HEK293T (cell line): ENCODE measurements at regions not wholly inside any gene's neighbourhood (a gene's known extent, or its start where the extent isn't known, plus 50 kb on each side); places are given as distances from the start of the nearest gene placed in this dataset.
A peak's percentile ranks its signal among the peaks of the same experiment; 100 is the strongest.

Experiments
- CTCF ChIA-PET: fragments of 350-600 bp; formaldehyde crosslinking; extraction: SDS; loops from one replicate; lab custom pipeline; 2021; ENCODE audit warnings: antibody characterized with exemption, inconsistent platforms; lab: Yijun Ruan, JAX
- POLR2A ChIA-PET: fragments of 350-600 bp; formaldehyde crosslinking; extraction: SDS; loops from one replicate; lab custom pipeline; 2020; ENCODE audit warnings: antibody characterized with exemption, inconsistent platforms; lab: Yijun Ruan, JAX
- DNase-seq: peaks from one replicate; pipeline ENCODE4 v3.0.0; 2012; ENCODE audit warnings: mixed read lengths; ENCODE audit errors: extremely low spot score
- ARNT ChIP-seq: fragments of 450-650 bp; IDR thresholded peaks from 2 replicates; pipeline ENCODE4 v1.6.1; 2017; ENCODE audit warnings: mild to moderate bottlenecking
- BHLHE40 ChIP-seq: fragments of 450-650 bp; IDR thresholded peaks from 2 replicates; pipeline ENCODE4 v1.6.1; 2016; ENCODE audit warnings: mild to moderate bottlenecking, moderate library complexity, borderline replicate concordance
- CTBP1 ChIP-seq: fragments of 450-650 bp; IDR thresholded peaks from 2 replicates; pipeline ENCODE4 v1.6.1; 2016; ENCODE audit warnings: borderline replicate concordance
- ELF4 ChIP-seq: fragments of 450-650 bp; IDR thresholded peaks from 2 replicates; pipeline ENCODE4 v1.6.1; 2017; ENCODE audit warnings: antibody characterized with exemption
- FOXA1 ChIP-seq: fragments of 450-650 bp; IDR thresholded peaks from 2 replicates; pipeline ENCODE4 v1.6.1; 2016; ENCODE audit warnings: mild to moderate bottlenecking
- FOXK2 ChIP-seq: fragments of 450-650 bp; IDR thresholded peaks from 2 replicates; pipeline ENCODE4 v1.6.1; 2016; ENCODE audit warnings: mild to moderate bottlenecking
- FOXM1 ChIP-seq: fragments of 450-650 bp; IDR thresholded peaks from 2 replicates; pipeline ENCODE4 v1.6.1; 2017; ENCODE audit warnings: mild to moderate bottlenecking, borderline replicate concordance
- HDGF ChIP-seq: fragments of 450-650 bp; IDR thresholded peaks from 2 replicates; pipeline ENCODE4 v1.6.1; 2017; ENCODE audit warnings: antibody characterized with exemption, borderline replicate concordance
- L3MBTL2 ChIP-seq: fragments of 450-650 bp; conservative IDR thresholded peaks from 2 replicates; pipeline ENCODE4 v1.6.1; 2016; ENCODE audit warnings: mild to moderate bottlenecking
- LEF1 ChIP-seq: fragments of 450-650 bp; IDR thresholded peaks from 2 replicates; pipeline ENCODE4 v1.6.1; 2017; ENCODE audit warnings: mild to moderate bottlenecking, borderline replicate concordance
- NFRKB ChIP-seq: fragments of 450-650 bp; IDR thresholded peaks from 2 replicates; pipeline ENCODE4 v1.6.1; 2016; ENCODE audit warnings: mild to moderate bottlenecking, moderate library complexity
- SP1 ChIP-seq: fragments of 450-650 bp; IDR thresholded peaks from 2 replicates; pipeline ENCODE4 v1.6.1; 2017
- SUZ12 ChIP-seq: fragments of 450-650 bp; IDR thresholded peaks from 2 replicates; pipeline ENCODE4 v1.6.1; 2016; ENCODE audit warnings: mild to moderate bottlenecking
- TARDBP ChIP-seq: fragments of 450-650 bp; IDR thresholded peaks from 2 replicates; pipeline ENCODE4 v1.6.1; 2016
- ZNF384 ChIP-seq: fragments of 450-650 bp; IDR thresholded peaks from 2 replicates; pipeline ENCODE4 v1.6.1; 2016
- TF ChIP-seq, protein P1 (sequence below): fragments of 450-650 bp; IDR thresholded peaks from 2 replicates; pipeline ENCODE4 v1.6.1; 2016

DNA sequence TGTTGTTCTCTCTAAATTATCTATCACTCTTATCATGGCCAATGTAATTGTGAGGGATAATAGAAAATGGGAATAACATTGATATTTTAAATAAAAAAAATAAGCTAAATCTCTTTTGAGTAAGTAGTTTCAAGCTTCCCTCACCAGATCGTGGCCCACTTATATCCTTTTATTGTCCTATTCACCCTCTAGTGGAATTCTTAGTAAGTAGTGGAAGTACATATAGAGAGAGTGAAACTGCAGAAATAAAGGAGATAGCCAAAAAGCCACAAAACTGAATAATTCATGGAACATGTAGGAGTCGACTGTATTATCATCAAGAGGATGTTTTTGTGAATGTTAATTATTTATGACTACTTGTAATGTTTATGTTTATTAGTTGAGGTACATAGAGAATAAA is 66.1 kb upstream of the DTNA start:
- ChIA-PET CTCF (interaction anchor here (0.6 to 1.0 kb wide), 2 partner anchors 18 to 66 kb away, joined by 3 to 6 read pairs; partner anchors contain the start of gene DTNA), POLR2A (no interaction called here)
- DNase-seq, result no peak
- no peak for TF ChIP-seq L3MBTL2
- no peak for TF ChIP-seq BHLHE40
- no peak for TF ChIP-seq CTBP1
- no peak for TF ChIP-seq ELF4
- TF ChIP-seq SP1, result no peak
- no peak for TF ChIP-seq FOXM1
- TF ChIP-seq ZNF384, result no peak
- no peak for TF ChIP-seq FOXK2
- TF ChIP-seq HDGF, result no peak
- no peak for TF ChIP-seq NFRKB
- TF ChIP-seq ARNT, result no peak
- TF ChIP-seq FOXA1, result no peak
- no peak for TF ChIP-seq LEF1
- TF ChIP-seq SUZ12, result no peak
- no peak for TF ChIP-seq TARDBP
- TF ChIP-seq, protein P1, sequence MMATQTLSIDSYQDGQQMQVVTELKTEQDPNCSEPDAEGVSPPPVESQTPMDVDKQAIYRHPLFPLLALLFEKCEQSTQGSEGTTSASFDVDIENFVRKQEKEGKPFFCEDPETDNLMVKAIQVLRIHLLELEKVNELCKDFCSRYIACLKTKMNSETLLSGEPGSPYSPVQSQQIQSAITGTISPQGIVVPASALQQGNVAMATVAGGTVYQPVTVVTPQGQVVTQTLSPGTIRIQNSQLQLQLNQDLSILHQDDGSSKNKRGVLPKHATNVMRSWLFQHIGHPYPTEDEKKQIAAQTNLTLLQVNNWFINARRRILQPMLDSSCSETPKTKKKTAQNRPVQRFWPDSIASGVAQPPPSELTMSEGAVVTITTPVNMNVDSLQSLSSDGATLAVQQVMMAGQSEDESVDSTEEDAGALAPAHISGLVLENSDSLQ, result no peak

DNA sequence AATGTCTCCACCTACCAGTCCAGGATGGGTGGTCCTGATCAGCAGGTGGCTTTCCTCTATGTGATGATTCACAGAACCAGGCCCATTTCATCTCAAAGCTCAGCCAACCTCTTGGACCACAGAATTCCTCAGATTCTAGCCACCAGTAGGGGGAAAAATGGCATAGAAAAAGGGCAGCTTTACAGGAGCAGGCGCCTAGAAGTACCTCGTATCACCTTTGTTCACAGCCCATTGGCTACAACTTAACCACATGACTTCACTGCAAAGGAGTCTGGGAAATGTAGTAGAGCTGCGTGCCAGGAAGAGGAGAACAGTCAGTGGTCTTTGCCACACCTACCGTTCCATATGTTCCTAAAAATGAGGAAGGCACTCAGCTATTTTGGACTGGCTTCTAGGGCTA is 62.8 kb upstream of the DTNA start:
- POLR2A ChIA-PET, result no interaction called here
- peak; percentile 75 for DNase-seq
- CTCF ChIA-PET, result interaction anchor here (0.8 to 4.0 kb wide), 2 partner anchors 12 to 14 kb away, joined by 3 to 20 read pairs; no protein-coding TSS in a partner anchor
- TF ChIP-seq TARDBP (no peak), ELF4 (no peak), FOXA1 (no peak)

DNA sequence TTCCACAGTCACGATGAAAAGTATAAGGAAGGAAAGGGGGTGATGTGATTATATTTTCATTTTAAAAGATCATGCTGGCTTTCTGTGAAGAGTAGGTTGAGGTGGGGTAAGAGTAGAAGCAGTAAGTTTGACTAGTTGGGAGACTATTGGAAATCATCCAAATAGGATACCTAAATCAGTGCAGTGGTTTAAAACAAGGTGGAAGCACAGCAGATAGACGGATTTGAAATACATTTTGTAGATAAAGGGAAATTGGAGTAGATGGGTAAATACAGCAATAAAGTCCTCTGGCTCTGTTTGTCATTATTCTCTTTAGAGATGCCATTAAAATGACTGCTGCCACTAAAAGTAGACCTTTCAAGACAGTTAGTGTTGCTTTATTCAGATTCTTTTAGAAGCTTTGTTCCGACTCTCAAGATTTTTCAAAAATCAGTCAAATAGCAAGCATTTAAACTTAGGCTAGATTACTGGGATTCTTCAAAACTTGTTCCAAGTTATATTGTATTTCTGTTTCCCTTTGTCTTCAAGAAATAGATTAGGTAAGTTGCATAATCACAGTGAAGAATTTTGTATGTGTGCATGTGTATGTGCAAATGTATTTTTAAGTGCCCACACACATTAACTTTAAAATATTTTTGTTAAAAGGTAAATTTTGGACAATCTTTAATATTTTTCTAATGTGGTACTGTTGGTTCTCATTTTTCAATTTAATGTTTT is 61.7 kb upstream of the DTNA start:
- CTCF ChIA-PET, result interaction anchor here (4.0 to 5.2 kb wide), 2 partner anchors 13 kb away, joined by 20 to 49 read pairs; no protein-coding TSS in a partner anchor
- no peak for DNase-seq

DNA sequence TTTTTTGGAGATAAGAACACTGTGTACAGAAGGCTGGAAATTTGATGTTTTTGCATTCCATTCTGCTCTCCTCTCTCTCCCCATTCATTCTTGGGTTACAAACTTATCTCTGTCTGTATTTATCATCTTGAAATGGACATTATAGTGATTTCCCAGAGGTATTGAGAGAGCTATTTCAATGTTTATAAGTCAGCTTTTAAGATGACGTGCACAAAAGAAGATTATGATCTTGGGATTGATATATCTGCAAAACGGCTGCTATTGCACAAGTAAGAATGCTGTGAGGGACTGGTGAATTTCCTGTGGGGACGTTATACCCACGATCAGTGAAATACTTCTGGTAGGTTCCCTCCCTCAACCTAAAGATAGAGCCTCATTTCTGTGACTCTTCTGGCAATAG is 61.0 kb upstream of the DTNA start:
- CTCF ChIA-PET, result interaction anchor here (0.6 to 5.2 kb wide), 2 partner anchors 12 to 59 kb away, joined by 4 to 49 read pairs; no protein-coding TSS in a partner anchor
- TF ChIP-seq NFRKB (no peak), BHLHE40 (no peak), TARDBP (no peak), ZNF384 (no peak), CTBP1 (peak; percentile 55; the same call in 1 of the 2 replicates), HDGF (no peak)
- TF ChIP-seq, protein P1, result peak; percentile 25; the same call in 1 of the 2 replicates
- DNase-seq, result no peak
- POLR2A ChIA-PET, result no interaction called here

More for the DNA sequence above, 61.7 kb upstream of the DTNA start:
- TF ChIP-seq L3MBTL2, result no peak
- no peak for TF ChIP-seq FOXA1
- POLR2A ChIA-PET, result no interaction called here

DNA sequence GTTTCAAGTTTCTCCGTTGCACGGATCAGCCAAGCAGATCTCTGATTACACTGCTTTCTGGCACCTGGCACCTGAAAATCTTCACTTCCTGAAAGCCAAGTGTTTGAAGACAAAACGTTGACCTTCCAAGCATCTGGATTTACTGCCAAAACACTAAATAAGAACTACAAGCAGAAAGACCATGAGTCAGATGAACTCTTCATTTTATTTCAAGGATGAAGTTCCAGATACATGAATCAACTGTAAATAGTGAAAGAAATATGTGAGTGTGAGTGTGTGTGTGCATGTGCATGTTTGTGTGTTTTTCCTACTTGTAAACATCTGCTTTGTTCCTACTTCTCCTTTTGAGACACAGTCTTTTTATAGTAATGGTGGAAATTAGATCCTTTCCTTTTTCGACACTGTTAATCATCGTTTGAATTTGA is 60.0 kb upstream of the DTNA start:
- TF ChIP-seq ZNF384 (no peak), FOXM1 (no peak), FOXA1 (no peak), NFRKB (no peak), FOXK2 (no peak), ARNT (no peak), SP1 (no peak), L3MBTL2 (no peak), SUZ12 (no peak), CTBP1 (no peak), TARDBP (no peak), ELF4 (no peak), HDGF (no peak), BHLHE40 (no peak)
- TF ChIP-seq, protein P1, result no peak
- no peak for DNase-seq
- CTCF ChIA-PET, result interaction anchor here (0.6 to 5.2 kb wide), 4 partner anchors 10 to 160 kb away, joined by 3 to 49 read pairs (median 4); no protein-coding TSS in a partner anchor
- POLR2A ChIA-PET, result no interaction called here

DNA sequence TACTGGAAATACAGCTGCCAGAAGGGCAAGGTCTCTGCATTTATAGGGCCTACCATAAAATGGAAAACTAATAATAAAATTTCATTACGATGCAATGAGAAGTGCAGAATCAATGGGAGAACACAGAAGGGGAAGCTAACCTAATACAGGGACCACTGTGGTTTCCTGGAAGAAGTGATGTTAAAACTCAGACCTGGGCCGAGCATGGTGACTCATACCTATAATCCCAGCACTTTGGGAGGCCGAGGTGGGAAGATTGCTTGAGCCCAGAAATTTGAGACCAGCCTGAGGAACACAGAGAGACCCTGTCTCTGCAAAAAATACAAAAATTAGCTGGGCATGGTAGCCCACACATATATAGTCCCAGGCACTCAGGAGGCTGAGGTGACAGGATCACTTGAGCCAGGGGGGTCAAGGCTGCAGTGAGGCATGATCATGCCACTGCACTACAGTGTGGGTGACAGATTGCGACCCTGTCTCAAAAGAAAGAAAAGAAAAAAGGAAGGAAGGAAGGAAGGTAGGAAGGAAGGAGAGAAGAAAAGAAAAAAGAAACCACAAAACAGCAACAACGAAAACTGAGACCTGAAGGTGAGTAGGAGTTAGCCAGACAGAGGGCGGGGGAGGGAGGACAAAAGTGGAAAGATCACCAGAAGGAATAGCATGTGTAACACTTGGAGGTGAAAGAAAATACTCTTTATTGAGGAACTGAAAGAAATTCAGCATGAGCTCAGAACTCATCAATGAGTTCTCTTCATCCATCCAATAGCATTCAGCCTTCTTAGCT is 58.3 kb upstream of the DTNA start:
- ChIA-PET CTCF (interaction anchor here (1.0 to 5.2 kb wide), 5 partner anchors 8 to 158 kb away, joined by 3 to 49 read pairs (median 4); no protein-coding TSS in a partner anchor), POLR2A (interaction anchor here (1.0 kb wide), 1 partner anchor 20 kb away, joined by 3 read pairs; no protein-coding TSS in a partner anchor)
- no peak for DNase-seq
- TF ChIP-seq FOXA1, result no peak
- no peak for TF ChIP-seq L3MBTL2
- no peak for TF ChIP-seq TARDBP
- no peak for TF ChIP-seq CTBP1
- no peak for TF ChIP-seq SUZ12
- TF ChIP-seq, protein P1, result no peak
- TF ChIP-seq ELF4, result no peak
- TF ChIP-seq ZNF384, result no peak
- TF ChIP-seq ARNT, result no peak
- no peak for TF ChIP-seq FOXM1
- TF ChIP-seq HDGF, result no peak
- no peak for TF ChIP-seq FOXK2
- TF ChIP-seq NFRKB, result no peak
- no peak for TF ChIP-seq LEF1
- TF ChIP-seq SP1, result no peak
- no peak for TF ChIP-seq BHLHE40
